Astrocyte of the cerebellum (primary cell): ENCODE measurements at regions not wholly inside any gene's neighbourhood (a gene's known extent, or its start where the extent isn't known, plus 50 kb on each side); places are given as distances from the start of the nearest gene placed in this dataset.

Experiments
- DNase-seq: peaks from one replicate; pipeline ENCODE4 v3.0.0-alpha.2; 2011; ENCODE audit warnings: low read depth
- H3K4me3 ChIP-seq: 2 replicates; pipeline ENCODE4 v1.5.1; 2011; ENCODE audit warnings: mild to moderate bottlenecking, low read depth, low read length, moderate library complexity
- CTCF ChIP-seq: IDR thresholded peaks from 2 replicates; pipeline ENCODE4 v1.5.1; 2012; ENCODE audit warnings: low read length, low read depth, moderate library complexity, mild to moderate bottlenecking; ENCODE audit errors: missing control alignments
- in situ Hi-C: cut with HindIII; loops from 2 replicates; pipeline ENCODE4 v1.10.0; 2017; ENCODE audit warnings: low sequenced_read_pairs

DNA sequence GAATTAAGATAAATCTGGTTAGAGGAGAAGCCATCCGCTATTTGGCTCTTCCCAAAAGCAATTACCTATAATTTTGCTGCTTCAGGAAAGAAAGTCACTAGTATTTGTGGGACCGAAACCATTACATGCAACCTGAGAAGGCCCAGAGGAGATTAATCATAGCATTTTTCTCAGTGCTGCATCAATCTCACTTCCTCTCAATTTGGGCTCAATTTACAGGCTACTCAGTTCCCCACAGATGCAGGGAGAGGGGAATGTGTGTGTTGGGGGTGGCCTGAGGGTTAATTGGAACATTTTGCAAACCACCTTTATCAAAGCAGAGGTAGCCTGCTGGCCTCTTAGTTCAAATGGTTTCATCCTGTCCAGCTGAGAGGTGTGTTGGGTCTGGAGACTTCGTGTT lies 394.7 kb upstream of the ASIC2 start:
- TF ChIP-seq CTCF = no peak
- DNase-seq = no peak
- no peak overlapping the region for H3K4me3 ChIP-seq
- in situ Hi-C loops = no loop called here

GRCh38 chr17:33688771-33689170 lies 395.7 kb upstream of the ASIC2 start:
- no peak for DNase-seq
- in situ Hi-C loops = no loop called here
- H3K4me3 ChIP-seq = no peak overlapping the region
- no peak for TF ChIP-seq CTCF

DNA sequence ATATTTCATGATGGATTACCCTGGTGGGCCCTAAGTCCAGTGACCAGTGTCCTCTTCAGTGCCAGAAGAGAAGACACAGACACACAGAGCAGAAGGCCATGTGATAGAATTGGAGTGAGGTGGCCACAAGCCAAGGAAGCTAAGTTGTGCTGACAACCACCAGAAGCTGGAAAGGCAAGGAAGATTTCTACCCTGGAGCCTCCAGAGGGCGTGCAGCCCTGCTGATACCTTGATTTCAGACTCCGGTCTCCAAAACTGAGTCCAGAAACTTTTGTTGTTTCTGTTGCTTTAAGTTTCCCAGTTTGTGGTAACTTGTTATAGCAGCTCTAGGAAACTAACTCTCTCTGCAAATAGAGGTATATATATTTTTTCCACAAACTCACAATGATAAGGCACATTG lies 396.6 kb upstream of the ASIC2 start:
- no peak for TF ChIP-seq CTCF
- H3K4me3 ChIP-seq = no peak overlapping the region
- in situ Hi-C loops = no loop called here
- no peak for DNase-seq

DNA sequence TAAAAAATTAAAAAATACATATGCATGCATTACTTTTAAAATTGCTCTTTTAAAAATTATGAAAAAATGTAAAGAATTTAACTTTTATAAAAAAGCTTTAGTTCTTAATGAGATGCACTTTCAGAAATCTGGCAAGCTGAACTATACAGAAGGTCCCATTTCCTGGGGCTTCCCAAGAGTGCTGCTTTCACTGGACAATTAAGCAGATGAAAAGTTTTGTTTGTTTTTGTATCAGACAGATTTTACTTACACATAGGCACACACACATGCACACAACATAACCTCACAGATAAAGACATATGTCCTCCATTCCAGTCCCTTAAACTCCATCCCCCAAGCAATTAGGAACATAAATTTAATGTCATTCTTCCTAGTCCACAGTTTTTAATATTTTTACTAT lies 402.3 kb upstream of the ASIC2 start:
- in situ Hi-C loops = no loop called here
- no peak for TF ChIP-seq CTCF
- H3K4me3 ChIP-seq = no peak overlapping the region
- no peak for DNase-seq

DNA sequence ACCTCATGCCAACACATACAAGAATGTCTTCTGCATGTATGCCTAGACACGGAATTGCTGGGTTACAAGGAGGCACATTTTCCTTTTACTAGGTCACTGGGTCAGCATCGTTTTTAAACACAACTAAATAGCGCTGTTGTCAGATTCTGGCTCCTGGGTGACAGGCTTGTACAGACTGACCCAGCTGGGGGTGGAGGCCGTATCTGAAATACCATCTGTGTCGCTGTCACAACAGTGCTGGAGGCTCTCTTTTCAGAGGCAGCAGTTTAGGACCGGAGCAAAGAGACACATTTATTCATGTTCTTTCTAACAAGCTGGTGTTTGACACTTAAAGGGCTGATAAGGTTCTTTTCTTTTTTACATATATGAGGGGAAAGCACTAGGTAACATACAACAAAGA lies 403.0 kb upstream of the ASIC2 start:
- no peak overlapping the region for H3K4me3 ChIP-seq
- no peak for DNase-seq
- no peak for TF ChIP-seq CTCF
- in situ Hi-C loops = no loop called here

DNA sequence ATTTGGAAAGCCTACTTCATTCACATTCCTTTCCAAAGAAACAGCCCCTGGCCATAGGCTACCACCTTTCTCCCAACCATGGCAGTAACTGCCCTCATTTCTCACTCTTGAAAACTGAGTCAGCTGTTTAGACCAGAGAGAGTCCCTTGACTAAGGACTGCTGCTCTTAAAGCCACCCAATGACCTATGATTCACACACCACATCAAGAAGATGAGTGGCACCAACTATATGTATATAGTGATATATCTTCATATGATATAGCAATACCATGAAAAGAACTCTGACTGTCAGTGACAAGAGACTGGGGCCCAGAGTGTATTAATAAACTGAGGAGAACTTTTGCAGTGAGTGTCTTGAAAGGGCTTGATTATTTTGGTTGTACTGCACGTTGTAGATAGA lies 404.5 kb upstream of the ASIC2 start:
- DNase-seq = no peak
- TF ChIP-seq CTCF = no peak
- no peak overlapping the region for H3K4me3 ChIP-seq
- in situ Hi-C loops = no loop called here

DNA sequence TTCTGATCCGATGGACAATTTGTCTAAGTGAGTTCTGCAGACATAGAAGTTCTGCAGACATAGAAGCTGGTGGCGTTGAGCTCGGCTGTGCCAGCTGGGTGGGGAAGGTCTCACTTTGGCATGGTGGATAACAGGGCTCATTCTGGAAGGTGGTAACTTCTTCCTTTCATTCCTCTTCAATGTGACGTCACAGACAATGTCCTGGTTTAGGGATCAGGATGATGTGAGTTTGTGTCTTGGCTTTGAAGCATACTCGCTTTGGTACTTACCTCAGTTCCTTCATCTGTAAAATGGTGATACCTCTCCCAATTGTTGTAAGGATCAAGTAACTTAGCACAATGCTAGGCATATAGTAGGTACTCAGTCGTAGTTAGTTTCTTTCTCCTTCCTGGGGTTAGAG lies 408.8 kb upstream of the ASIC2 start:
- no peak overlapping the region for H3K4me3 ChIP-seq
- no peak for TF ChIP-seq CTCF
- in situ Hi-C loops = no loop called here
- no peak for DNase-seq
